HG03565 (cell line): ENCODE measurements at regions not wholly inside any gene's neighbourhood (a gene's known extent, or its start where the extent isn't known, plus 50 kb on each side); places are given as distances from the start of the nearest gene placed in this dataset.

Experiments
- ATAC-seq: cut with Tn5 transposase; IDR thresholded peaks from one replicate; pipeline ENCODE4 v1.9.1; 2021; ENCODE audit warnings: mild to moderate bottlenecking, moderate library complexity; ENCODE audit not compliant: unreplicated experiment

DNA sequence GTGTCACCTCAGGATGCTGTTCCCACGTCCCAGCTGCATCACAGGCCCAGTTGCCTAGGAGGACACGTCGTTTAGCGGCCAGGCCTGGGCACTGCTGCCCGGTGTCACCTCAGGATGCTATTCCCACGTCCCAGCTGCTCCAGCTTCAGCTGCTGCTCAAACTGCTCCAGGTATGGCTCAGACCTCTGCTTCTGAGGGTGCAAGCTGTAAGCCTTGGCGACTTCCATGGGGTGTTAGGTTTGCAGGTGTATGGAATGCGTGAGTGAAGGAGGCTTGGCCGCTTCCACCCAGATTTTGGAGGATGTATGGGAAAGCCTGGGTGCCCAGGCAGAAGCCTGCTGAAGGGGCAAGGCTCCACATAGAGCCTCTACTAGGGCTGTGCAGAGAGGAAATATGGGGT is 205.3 kb upstream of the B3GAT1 start:
- ATAC-seq, result no peak

DNA sequence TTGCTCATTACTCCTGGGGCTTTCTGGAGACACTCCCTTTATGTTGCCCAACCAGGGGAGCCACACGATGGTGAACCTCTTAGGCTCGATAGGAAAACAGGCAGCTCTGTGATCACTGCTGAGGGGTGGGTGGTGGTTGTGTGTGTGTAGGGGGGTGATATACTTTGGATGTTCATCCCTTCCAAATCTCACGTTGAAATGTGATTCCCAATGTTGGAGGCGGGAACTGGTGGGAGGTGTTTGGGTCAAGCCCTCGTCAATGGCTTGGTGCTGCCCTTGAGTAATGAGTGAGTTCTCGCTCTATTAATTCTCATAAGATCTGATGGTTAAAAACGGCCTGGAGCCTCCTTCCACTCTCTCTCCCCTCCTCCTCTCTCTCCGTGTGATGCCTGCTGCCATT is 204.0 kb upstream of the B3GAT1 start:
- ATAC-seq, result no peak

DNA sequence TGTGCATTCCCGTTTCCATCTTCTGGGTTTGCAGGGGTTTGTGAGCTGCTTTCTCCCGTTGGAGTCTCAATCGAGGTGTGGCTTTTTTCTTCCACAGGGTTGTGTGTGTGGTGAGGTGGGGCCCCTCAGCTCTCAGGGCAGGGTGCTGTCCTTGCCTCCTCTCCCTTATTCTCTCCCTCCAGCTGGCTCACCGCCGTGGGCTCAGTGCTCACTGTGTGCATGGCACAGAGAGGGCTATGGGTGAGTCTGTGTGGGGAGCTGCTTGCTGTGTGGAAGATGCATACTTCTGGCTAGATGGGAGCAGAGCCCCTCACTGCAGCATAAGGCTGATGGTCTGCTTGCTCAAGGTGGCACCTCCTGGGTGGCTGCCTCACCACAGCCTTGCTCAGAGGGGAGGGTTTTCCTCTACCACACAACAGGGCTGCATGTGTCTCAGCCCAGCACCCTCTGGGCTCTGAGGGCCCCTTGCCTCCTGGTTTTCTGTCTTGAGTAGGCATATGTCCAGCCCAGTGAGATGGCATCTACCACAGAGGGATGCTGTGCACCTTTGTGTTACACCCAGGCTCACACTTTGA is 203.1 kb upstream of the B3GAT1 start:
- ATAC-seq, result no peak

DNA sequence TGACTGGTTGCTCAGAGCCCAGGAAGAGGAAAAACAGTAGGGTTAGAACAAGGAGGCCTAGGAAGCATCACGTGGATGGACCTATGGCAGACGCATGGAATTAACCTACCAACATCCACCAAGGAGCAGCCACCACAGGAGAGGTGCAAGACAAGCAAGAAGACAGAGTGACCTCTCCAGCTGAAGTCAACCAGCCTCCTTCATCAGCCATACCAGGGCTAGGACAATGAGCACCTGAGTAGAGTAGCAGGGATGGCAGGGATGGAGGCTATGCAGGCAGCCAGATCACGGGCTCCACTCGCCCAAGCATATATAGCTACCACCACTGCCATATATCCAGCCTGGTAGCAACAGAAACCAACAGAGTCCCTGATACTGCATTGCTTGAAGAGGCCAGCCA is 202.1 kb upstream of the B3GAT1 start:
- no peak for ATAC-seq

DNA sequence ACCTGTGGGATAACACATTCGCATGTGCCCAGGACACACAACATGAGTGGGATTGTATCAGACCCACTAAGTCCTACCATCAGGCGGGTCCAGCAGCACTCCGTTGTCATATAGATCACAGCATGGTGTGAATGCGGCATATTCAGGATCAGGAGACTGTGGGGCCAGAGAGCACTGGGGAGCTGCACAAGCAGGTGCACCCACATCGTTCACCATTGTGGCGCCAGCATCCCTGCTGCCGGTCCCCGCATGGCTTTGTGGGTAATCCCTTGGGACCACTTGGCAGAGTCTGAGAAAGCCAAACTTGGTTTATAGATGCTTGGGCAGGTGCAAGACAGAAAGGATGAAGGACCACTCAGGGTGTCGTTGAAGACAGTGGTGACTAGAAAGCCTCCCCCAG is 201.6 kb upstream of the B3GAT1 start:
- ATAC-seq, result no peak

DNA sequence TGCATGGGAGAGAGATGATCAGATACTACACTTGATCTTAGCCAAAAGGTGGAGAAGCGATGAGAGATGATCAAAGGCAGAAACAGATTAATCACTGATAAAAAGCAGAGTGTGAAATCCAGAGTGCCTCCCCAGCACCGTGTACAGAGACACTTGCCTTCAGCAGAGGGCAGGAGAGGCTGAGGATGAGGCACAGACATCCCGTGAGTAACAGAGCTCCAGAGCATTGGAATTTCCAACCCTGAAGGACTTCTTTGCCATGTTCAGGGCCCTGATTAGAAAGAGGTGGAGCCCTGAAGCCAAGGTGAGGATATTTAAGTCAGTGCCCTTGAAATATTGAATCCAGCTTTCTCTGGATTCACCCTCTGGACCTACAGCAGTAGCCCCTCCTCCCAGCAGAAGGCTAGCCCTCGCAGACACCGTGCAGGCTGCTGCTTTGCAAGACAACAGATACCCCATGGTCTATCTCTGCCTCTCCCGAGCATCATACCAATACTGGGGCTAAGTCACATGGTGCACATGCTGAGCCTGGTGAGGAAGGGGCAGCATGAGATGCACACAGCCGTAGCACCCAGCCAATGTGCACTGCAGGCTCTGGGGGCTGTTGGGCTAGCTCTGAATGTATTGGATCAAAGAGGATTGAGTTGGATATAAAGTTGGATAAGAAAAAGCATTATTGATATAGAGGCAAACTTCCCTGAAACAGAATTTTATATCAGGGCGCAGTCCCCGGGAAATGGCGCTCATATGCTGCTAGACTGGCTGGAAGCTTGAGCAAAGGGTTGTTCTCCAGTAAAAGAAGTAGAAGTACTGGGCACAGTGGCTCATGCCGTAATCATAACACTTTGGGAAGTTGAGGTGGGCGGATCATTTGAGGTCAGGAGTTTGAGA is 200.3 kb upstream of the B3GAT1 start:
- no peak for ATAC-seq

DNA sequence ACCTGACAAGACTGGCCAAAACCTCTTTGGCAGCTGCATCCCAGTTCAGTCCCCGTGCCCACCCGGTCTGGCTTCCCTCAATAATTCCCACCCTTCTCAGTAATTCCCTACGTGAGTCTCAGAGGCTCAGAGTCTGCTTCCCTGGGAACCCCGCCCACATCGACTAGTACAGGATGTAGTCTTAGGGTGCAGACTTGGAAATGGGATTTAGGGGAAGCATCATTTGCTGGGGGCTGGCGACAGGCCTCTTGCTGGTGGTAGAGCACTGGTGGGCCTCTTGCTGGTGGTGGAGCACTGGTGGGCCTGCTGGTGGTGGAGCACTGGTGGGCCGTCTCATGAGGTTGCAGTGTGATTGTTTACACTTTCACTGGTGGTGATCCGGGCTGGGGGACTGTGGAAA is 199.5 kb upstream of the B3GAT1 start:
- ATAC-seq, result no peak

DNA sequence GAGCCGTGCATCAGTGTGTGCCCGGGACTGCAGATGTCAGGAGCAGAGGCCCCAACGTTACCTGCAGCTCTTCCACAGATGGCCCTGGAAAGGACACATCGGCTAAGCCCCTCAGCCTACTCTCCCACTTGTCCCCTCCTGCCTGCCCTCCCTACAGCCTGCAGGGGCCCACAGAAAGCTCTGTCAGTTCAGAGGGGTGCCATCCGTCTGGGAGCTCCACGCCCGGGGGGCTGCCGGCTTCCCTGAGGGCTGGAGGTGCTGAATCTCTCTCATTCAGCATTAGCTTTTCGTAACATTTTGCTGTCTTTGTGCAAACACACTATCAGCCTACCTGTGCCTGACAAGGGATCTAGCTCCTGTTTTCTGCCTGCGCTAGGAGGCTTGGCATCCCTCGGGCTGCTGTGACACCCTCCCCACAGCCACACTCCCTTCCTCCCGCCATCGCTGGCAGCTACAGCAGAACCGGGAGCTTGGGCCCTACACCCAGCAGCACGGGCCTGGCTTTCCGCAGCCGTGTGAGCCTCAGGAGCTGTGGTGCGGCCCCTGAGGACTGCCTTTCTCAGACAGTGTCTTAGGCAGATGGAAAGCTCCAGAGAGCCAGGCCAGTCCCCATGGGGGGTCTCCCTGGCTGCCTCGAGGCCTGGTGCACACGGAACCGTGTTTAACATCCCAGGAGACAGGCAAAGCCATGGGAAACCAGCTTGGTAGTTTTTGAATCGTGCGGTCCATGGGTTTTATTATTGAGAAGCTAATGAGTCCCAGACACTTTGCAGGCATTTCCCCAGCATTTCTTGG is 198.3 kb upstream of the B3GAT1 start:
- ATAC-seq, result no peak

DNA sequence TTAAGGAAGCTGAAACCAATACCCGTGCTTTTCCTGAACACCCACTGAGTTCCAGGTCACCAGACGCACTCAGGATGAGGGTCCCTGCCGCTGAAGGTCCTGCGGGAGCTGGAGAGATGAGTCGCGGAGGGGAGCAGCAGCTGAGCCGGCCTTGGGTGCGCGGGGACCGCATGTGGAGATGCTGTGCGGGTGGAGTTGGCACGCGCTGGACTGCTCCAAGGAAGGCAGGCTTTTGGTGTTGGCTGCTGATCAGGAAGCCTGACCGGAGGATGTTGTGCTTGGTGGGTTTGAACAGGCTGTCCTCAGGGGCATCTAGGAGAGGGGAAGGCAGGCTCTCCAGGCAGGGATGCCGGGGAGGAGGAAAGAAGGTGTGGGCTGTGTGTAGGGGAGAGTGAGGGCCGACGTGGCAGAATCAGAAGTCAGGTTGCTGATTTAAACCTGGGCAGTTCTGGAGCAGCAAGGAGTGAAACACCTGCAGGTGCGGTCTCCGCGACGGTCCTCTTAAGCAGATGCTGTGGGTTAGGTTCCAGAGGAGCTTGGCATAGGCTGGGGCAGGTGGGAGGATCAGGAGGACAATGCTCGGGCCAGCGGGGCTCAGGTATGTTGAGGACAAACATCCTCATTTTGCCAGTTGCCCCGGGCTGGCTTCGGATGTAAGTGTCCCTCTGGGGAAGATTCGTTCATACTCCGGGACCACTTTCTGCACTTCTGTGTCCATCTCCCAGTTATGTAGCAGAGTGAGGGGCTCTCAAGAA is 197.5 kb upstream of the B3GAT1 start:
- no peak for ATAC-seq

DNA sequence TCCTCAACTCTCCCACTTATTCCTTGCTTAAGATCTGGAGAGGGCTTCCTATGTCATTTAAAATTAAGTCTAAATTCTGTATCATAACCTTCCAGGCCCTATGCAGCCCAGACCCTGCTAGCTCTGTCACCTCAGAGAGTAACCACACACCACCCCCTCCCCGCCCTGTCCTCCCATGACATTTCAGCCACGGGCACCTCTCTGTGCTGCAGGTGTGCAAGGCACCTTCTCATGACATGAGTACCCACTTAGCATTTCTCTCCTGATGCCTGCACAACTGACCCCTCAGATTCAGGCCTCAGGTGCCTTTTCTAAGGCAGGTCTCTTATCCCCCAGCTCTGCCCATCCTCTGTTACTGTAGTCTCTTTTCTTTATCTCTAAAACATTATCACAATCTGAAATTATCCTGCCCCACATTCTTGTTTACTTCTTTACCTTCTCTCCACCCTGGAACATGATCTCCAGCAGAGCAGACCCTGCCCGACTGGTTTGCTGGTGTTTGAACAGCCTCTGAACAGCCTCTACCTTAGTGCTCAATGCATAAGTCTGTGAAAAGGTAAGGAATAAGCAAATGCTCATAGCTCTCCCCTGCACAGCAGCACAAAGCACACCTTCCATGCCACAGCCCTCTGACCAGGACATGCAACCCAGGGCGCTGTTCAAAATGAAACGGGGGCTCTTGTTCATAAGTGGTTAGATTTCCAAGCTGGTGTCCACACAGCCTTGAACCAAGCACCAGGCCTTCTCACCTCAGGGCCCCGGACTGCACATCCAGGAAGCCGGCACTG is 196.1 kb upstream of the B3GAT1 start:
- ATAC-seq, result no peak

DNA sequence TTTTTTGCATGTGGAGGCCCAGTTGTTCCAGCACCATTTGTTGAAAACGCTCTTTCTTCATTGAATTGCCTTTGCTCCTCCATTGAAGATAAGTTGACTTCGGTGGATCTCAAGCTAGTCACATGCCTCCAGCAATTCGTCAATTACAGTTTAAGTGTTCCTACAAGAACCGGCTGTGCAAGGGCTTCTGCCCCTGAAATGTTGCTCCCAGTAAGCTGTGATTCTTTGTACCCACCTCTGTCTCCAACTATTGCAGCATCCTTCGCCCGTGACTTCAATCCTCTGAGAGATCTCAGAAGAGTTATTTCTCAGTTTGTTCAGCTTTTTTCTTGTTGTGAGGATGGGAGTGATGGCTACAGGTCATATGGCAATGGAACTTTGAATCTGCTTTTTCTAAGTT is 194.2 kb upstream of the B3GAT1 start:
- ATAC-seq, result no peak

DNA sequence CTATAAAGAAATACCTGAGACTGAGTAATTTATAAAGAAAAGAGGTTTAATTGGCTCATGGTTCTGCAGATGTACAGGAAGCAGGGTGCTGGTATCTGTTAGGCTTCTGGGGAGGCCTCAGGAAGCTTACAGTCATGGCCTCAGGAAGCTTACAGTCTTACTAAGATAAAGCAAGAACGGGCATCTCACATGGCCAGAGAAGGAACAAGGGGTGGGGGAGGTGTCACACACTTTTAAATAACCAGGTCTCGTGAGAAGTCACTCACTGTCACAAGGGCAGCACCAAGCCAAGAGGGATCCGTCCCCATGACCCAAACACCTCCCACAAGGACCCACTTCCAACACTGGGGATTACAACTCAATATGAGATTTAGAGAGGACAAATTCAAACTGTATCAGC is 192.8 kb upstream of the B3GAT1 start:
- no peak for ATAC-seq

DNA sequence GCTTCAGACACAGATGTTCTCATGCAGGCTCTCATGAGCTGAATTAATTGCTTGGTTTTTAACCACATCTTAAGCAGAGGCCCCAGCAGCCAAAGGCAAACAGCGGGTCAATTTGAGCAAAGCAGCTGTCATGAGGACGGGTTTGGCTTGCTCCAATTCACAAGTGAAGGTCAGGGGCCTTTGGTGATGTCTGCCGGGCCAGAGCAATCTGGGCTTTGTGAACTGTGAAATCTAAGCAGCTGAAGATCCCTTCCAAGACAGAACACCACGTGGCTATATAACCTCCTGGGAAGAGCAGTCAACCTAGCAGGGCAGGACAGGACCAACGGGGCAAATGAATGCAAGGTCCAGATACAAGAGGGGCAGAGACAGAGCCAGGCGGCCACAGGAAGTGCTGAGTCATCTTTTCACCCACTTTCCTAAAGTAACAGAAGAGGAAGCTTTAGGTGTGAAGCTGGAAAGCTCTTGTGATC is 187.3 kb upstream of the B3GAT1 start:
- ATAC-seq, result no peak

DNA sequence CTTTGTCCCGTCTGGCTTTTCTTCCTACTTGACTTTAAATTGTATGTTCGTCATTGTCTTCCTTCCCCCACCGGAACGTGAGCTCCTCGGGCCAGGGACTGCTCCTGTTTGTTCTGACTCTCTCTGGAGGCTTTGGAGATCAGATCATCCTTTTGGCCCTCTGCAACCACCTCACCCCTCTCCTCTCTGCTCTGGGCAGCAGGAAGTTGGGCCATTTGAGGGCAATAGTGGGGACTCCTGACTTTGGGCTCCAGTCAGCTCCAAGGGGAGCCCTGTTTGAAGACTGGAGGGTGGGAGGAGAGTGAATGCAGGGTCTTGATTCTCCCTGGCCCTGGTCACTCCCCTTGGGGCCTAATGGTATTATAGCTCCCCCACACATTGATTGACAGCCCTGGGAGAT is 186.3 kb upstream of the B3GAT1 start:
- ATAC-seq, result no peak

DNA sequence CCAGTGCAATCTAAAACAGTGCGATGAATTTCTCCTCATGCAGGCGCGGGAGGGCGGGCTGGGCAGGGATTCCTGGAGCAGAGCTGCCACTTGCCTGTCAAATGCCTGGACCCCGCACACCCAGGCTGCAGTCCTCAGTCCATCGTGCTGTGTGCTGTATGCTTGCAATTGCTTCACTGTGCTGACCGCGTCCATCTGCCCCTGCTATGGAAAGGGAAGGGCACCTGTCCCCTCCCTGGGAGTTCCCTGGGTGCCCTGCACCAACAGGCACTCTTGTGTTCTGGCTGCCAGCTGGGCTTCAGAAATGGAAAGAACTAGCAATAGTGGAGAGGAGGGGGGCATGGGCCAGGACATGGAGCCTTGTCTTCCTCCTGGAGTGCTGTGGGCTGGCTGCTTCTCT is 185.4 kb upstream of the B3GAT1 start:
- no peak for ATAC-seq

DNA sequence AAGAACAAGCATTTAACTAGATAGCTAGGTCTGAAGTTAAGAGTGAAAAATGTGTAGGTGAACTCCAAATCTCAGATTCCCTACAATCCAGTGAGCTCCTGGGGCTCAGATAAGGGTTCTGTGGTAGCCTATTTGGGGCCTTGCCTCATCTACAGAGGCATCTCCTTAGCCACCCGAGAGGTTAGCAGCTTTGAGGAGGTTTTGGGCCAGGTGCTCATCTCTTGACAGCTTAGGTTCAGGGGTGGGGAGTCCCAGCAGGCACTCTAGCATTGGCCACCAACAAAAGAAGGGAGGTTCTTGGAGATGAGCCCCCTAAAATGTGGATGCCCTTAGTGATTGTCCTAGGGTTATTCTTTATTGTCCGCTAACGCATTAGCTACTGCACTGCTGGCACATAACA is 184.4 kb upstream of the B3GAT1 start:
- no peak for ATAC-seq

DNA sequence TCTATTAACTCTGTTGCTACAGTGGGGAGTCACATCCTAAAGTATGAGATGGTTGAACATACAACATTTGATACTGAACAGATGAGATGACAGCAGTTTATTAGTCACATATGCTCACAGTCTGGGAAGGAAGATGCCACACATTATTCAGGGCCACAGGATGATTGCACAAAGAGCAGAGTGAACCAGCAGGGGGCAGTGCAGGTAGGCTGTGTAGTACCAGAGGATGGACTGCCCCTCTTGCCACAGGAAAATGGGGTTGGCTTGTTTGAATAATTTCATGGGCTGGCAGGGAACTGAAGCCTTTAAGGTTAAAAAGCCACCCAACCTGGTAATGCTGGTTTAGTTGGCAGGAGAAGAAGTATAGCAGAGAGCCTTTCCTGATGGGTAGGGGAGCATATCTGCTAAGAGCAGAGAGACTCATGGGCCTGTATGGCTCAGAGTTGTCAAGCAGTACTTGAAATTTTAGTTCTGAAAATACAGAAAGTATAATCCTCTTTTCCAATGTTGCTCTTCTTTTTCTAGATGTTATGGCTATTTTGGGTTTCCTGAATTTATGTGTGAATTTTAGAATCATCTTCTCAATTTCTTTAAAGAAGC is 180.4 kb upstream of the B3GAT1 start:
- peak; percentile 43 for ATAC-seq

DNA sequence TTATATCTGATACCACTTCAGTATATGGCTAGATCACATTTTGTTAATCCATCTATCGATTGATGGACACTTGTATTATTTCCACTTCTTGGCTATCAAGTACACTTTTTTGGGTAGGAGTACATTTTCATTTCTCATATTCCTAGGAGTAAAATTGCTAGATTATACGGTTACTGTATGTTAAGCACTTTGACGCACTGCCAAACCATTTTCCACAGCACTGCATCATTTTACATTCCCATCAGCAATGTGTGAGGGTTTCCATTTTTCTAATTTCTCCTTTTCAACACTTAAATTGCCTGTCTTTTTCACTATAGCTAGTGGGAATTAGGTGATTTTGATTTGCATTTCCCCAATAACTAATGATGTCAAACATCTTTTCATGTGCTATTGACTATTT is 179.3 kb upstream of the B3GAT1 start:
- no peak for ATAC-seq

DNA sequence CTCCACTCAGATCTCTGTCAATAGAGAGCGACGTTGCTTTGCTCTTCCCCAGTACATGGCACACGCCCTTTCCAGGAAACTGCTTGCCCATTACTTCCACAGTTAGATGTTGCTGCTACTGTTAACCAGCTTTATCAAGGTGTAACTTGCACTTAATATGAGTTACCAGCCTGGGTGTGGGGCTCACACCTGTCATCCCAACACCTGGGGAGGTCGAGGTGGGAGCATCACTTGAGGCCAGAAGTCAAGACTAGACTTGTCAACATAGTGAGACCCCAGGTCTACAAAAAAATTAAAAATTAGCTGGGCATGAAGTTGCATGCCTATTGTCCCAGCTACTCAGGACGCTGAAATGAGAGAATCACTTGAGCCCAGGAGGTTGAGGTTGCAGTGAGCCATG is 177.1 kb upstream of the B3GAT1 start:
- ATAC-seq, result no peak
